Skeletal muscle satellite cell (primary cell): ENCODE measurements at regions not wholly inside any gene's neighbourhood (a gene's known extent, or its start where the extent isn't known, plus 50 kb on each side); places are given as distances from the start of the nearest gene placed in this dataset.
"Not testable (repeated sequence)": the region's sequence is repeated elsewhere in the genome, so short reads cannot be mapped to it uniquely, and the experiment has no call there.

ENCODE experiments used
- H3K27me3 ChIP-seq: 2 replicates; pipeline ENCODE4 v1.7.0; 2013; ENCODE audit warnings: low read length; ENCODE audit not compliant: control insufficient read depth, insufficient read depth
- H3K36me3 ChIP-seq: 2 replicates; pipeline ENCODE4 v1.7.0; 2013; ENCODE audit warnings: mild to moderate bottlenecking, control low read depth, low read length; ENCODE audit not compliant: insufficient read depth
- H3K4me1 ChIP-seq: 2 replicates; pipeline ENCODE4 v1.7.0; 2013; ENCODE audit warnings: low read length; ENCODE audit not compliant: control insufficient read depth, insufficient read depth
- H3K4me2 ChIP-seq: 2 replicates; pipeline ENCODE4 v1.7.0; 2013; ENCODE audit warnings: mild to moderate bottlenecking, low read length
- H3K4me3 ChIP-seq: 2 replicates; pipeline ENCODE4 v1.7.0; 2013; ENCODE audit warnings: low read length
- H3K9ac ChIP-seq: 2 replicates; pipeline ENCODE4 v1.7.0; 2013; ENCODE audit warnings: mild to moderate bottlenecking, low read depth, low read length, moderate library complexity
- H3K9me3 ChIP-seq: replicated peaks from 2 replicates; pipeline ENCODE4 v1.7.0; 2013; ENCODE audit warnings: mild to moderate bottlenecking, control low read depth, low read length

DNA sequence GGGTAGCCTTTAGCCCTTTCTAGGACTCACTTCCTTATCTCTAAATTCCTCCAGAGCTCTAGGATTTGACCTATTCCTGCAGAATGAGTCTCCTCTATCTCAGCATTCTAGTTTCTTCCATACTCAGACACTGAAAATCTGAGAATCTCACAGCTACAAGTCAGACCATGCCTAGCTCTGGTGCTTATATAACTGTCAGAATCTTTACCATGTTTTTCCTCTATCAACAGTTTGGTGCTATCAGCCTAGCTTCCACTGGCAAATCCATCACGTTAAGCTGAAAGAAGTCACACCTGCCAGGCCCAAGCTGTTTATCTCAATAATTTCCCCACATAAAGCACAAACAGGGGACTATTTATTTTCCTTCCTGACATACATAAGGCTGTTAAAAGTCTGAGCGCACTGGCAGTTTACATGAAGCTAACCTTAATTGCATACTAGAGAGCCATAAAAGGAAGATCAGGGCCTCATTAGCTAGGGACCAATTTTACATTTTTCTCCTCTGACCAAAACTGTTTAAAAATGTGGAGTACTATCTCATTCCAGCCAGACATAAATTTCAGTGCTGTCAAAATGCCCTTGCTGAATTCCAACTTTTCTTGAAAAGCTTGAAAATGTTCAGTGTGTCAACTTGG lies 270.5 kb downstream of the C12orf75 start:
- H3K36me3 ChIP-seq: no peaks in the 10 kb centered on the region
- H3K4me1 ChIP-seq: no peaks in the 10 kb centered on the region
- H3K4me3 ChIP-seq: no peak overlapping the region
- no peak overlapping the region for H3K4me2 ChIP-seq
- H3K9me3 ChIP-seq: no peaks in the 10 kb centered on the region
- H3K9ac ChIP-seq: no peak overlapping the region
- no peaks in the 10 kb centered on the region for H3K27me3 ChIP-seq

DNA sequence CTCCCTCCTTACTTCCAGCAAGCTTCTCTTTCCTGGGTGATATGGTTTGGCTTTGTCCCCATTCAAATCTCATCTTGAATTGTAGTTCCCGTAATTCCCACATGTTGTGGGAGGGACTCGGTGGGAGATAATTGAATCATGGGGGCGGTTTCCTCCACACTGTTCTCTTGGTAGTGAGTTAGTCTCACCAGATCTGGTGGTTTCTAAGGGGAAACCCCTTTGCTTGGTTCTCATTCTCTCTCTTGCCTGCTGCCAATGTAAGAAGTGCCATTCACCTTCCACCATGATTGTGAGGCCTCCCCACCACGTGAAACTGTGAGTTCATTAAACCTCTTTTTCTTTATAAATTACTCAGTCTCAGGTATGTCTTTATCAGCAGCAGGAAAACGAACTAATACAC lies 271.8 kb downstream of the C12orf75 start:
- H3K36me3 ChIP-seq, H3K27me3 ChIP-seq, H3K9ac ChIP-seq, H3K9me3 ChIP-seq, H3K4me1 ChIP-seq, H3K4me3 ChIP-seq, H3K4me2 ChIP-seq: not testable (repeated sequence)

DNA sequence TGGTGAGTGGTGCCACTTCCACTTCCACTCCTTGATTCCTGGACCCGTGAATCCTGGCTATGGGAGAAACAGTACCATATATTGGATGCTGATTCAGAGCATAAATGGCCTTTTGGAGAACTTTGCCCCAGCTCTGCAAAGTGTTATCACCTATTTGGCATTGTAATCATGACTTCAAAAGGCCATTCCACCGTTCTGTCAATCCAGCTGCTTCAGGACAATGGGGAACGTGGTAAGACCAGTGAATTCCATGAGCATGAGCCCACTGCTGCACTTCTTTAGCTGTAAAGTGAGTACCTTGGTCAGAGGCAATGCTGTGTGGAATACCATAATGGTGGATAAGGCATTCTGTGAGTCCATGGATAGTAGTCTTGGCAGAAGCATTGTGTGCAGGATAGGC lies 273.8 kb downstream of the C12orf75 start:
- H3K9me3 ChIP-seq, H3K36me3 ChIP-seq, H3K4me2 ChIP-seq, H3K4me1 ChIP-seq, H3K27me3 ChIP-seq, H3K9ac ChIP-seq, H3K4me3 ChIP-seq: not testable (repeated sequence)

DNA sequence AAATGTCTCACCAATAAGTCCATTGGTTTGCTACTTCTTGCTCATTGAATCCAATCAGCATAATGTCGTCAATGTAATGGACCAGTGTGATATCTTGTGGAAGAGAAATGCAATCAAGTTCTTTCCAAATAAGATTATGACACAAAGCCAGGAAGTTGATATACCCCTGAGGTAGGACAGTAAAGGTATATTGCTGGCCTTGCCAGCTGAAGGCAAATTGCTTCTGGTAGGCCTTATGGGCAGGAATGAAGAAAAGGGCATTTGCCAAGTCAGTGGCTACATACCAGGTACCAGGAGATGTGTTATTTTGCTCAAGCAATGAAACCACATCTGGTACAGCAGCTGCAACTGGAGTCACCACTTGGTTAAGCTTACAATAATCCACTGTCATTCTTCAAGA lies 276.1 kb downstream of the C12orf75 start:
- H3K27me3 ChIP-seq, H3K9ac ChIP-seq, H3K4me3 ChIP-seq, H3K4me1 ChIP-seq, H3K36me3 ChIP-seq, H3K4me2 ChIP-seq, H3K9me3 ChIP-seq: not testable (repeated sequence)

DNA sequence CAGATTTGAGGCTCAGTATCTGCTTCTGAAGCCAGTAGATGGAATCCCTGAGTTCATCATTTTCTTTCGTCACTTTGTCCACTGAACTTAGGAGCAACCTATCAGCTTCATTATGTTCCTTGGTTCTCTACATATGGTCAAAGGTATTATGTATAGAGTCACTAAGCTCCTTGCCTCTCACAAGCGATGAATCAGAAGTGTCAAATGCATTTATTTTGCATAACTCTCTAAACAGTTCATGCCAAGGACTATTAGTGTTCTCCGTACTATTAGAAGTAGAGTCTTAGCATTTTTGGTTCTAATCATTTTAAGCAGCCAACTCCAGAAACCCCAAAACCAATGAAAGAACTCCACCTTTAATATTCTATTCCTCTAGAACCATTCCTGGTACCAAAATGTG lies 278.5 kb downstream of the C12orf75 start:
- not testable (repeated sequence) for H3K4me3 ChIP-seq, H3K4me1 ChIP-seq, H3K27me3 ChIP-seq, H3K9me3 ChIP-seq, H3K36me3 ChIP-seq, H3K9ac ChIP-seq, H3K4me2 ChIP-seq

DNA sequence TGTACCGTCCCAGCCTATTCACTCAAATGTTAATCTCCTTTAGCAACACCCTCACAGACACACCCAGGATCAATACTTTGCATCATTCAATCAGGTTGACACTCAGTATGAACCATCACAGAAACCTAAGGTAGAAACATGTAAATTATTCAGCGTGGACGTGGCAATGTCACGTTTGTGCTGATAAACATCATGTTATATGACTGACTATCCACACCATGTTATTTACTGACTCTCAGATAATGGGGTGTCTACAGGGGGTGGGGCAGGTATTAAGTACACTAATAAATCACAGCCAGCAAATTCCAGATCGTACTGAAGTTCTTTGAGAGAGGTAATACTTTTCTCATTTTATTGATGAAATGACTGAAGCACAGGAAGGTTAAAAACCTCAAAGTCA lies 280.0 kb downstream of the C12orf75 start:
- Histone ChIP-seq H3K9ac (no peak overlapping the region), H3K4me2 (no peak overlapping the region), H3K9me3 (no peaks in the 10 kb centered on the region), H3K36me3 (no peaks in the 10 kb centered on the region), H3K27me3 (no peaks in the 10 kb centered on the region), H3K4me3 (no peak overlapping the region), H3K4me1 (no peaks in the 10 kb centered on the region)

DNA sequence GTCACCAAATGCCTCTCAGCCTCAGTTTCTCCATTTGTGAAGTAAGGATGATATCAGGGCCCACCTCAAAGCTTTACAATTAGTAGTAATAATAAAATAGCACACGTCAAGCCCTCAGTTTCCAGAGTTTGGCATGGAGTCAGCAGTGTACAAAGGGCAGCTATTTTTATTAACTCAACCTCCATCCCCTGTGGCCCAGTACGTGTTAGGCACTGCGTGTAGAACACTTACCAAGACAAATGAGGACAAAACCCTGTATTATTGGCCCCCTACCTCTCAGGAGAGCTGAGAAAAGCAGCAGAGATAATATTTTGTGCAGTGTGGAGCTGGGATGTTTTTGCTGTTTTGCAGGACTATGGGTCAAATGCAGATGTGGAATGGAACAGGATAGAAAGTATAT lies 280.8 kb downstream of the C12orf75 start:
- Histone ChIP-seq H3K4me3 (no peak overlapping the region), H3K9me3 (no peaks in the 10 kb centered on the region), H3K27me3 (no peaks in the 10 kb centered on the region), H3K4me1 (no peaks in the 10 kb centered on the region), H3K36me3 (no peaks in the 10 kb centered on the region), H3K4me2 (no peak overlapping the region), H3K9ac (no peak overlapping the region)

DNA sequence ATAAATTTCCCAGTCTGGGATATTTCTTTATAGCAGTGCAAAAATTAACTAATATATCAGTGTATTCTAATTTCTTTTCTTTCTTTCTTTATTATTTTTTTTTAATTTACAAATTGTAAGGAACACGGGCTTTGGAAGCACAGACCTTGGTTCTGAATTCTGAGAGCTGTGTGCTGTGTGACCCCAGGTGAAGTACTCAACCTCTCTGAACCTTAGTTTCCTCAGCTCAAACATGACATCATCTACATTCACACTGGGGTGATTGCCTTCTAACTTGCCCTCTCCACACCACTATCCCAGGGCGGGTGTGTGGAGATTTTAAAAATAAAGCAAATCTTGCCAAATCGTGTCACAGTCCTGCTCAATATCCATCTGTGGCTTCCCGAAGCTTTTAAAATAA lies 282.8 kb downstream of the C12orf75 start:
- no peaks in the 10 kb centered on the region for H3K36me3 ChIP-seq
- no peak overlapping the region for H3K4me3 ChIP-seq
- no peak overlapping the region for H3K9ac ChIP-seq
- no peaks in the 10 kb centered on the region for H3K27me3 ChIP-seq
- H3K9me3 ChIP-seq: no peaks in the 10 kb centered on the region
- no peaks in the 10 kb centered on the region for H3K4me1 ChIP-seq
- no peak overlapping the region for H3K4me2 ChIP-seq

DNA sequence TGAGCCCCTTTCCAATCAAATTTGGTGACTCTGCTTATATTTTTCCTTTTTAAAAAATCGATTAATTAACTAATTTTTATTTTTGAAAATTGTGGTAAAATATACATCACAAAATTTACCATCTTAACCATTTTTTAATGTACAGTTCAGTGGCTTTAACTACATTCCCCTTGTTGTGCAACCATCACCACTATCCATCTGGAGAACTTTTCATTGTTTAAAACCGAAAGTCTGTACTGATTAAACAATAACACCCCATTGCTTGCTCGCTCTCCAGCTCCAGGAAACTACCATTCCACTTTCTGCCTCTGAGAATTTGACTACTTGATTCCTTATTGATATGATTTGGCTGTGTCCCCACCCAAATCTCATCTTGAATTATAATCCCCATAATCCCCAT lies 283.4 kb downstream of the C12orf75 start:
- Histone ChIP-seq H3K36me3 (no peaks in the 10 kb centered on the region), H3K9me3 (no peaks in the 10 kb centered on the region), H3K9ac (no peak overlapping the region), H3K4me3 (no peak overlapping the region), H3K4me1 (no peaks in the 10 kb centered on the region), H3K27me3 (no peaks in the 10 kb centered on the region), H3K4me2 (no peak overlapping the region)

DNA sequence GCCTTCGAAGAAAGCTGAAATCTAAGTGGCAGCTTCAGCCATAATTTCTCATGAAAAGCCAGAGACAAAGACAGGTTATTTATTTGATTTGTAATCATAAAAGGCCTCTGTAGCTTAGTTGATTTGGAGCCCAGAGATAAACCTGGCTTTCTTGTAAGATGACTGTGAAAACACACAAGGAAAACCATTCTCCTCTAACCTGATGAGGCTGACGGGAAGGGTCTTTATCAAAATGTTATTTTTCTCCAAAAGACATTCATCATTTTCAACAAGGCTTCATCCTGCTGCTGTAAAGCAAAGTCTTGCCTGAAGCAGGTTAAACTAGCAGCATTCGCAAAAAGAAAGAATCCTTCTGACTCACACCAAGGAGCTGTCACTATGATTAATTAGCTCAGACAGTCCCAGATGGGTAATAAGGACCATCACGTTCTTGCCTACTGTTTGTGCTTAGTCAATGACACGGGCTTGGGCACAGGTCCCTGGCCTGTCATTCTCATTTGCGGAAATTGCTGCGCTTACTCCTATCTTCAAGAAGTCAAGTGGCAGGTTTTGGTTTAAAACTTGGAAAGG lies 286.6 kb downstream of the C12orf75 start:
- Histone ChIP-seq H3K27me3 (no peaks in the 10 kb centered on the region), H3K4me2 (no peak overlapping the region), H3K9me3 (no peaks in the 10 kb centered on the region), H3K9ac (no peak overlapping the region), H3K36me3 (no peaks in the 10 kb centered on the region), H3K4me3 (no peak overlapping the region), H3K4me1 (no peaks in the 10 kb centered on the region)

DNA sequence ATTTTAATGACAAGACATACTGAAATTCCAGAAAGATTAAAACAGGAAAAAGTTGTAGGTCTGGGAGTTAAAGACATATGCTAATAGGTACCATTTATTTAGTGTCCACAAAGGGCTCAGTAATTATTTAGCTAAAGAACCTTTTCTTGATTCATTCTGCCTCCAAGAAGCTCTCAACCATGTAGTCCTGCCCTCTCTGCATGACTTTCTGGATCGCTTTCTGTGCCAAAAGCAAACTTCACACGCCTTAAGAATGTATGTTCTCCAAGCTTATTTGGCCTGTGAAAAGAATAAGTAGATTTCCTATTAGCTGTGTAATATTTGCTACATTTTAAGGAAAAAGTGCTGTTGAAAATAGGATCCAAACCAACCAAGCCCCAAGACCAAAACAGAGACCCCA lies 291.7 kb downstream of the C12orf75 start:
- Histone ChIP-seq H3K9me3 (no peaks in the 10 kb centered on the region), H3K27me3 (no peaks in the 10 kb centered on the region), H3K4me2 (no peak overlapping the region), H3K4me3 (no peak overlapping the region), H3K9ac (no peak overlapping the region), H3K4me1 (no peaks in the 10 kb centered on the region), H3K36me3 (no peaks in the 10 kb centered on the region)

DNA sequence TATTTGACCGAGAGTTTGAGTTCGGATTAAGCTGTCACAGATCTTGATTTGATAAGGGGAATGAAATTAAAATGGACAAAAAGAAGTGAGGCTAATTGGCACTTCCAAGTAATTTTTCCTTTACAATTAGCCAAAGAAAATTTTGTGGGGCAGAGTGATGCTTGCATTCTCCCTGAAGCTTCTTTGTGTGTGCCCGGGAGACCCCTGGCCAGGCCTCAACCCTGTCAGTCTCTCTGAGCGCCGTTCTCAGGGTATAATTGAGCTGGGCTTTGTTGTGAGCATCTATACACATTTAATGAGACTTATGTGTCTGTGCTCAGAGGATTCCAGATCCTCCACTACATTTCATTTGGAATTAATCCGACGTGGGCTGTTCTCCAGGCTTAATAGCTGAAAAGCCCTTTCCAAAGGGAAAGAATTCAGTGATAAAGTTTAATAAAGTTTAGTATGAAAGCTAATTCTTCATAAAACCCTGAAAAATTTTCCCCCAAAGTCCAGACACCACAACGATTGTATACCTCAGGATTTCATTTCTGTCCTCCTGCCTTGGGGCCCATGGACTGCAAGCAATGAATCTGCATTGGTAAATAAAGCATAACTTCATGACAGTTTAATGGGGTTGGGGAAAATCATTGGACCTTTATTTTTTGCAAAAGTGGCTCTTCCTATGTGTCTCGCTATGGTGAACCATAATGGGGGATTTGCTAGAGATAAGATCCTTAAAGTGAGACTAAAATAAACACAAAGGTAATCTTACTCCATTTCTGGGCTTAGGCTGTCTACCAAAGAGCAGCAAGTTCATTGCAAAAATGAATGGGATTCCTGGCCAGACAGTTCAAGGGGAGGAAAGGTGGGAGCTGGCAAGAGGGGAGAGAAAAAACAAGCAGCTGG lies 292.6 kb downstream of the C12orf75 start:
- Histone ChIP-seq H3K36me3 (no peaks in the 10 kb centered on the region), H3K4me2 (no peak overlapping the region)

More for the DNA sequence above, 292.6 kb downstream of the C12orf75 start:
- H3K4me3 ChIP-seq: no peak overlapping the region
- H3K9ac ChIP-seq: no peak overlapping the region
- no peaks in the 10 kb centered on the region for H3K27me3 ChIP-seq
- no peaks in the 10 kb centered on the region for H3K9me3 ChIP-seq
- no peaks in the 10 kb centered on the region for H3K4me1 ChIP-seq
